HG03159 (cell line): ENCODE measurements at regions not wholly inside any gene's neighbourhood (a gene's known extent, or its start where the extent isn't known, plus 50 kb on each side); places are given as distances from the start of the nearest gene placed in this dataset.

Source experiments
- ATAC-seq: cut with Tn5 transposase; IDR thresholded peaks from one replicate; pipeline ENCODE4 v1.9.1; 2021; ENCODE audit warnings: mild to moderate bottlenecking, moderate library complexity; ENCODE audit not compliant: unreplicated experiment

DNA sequence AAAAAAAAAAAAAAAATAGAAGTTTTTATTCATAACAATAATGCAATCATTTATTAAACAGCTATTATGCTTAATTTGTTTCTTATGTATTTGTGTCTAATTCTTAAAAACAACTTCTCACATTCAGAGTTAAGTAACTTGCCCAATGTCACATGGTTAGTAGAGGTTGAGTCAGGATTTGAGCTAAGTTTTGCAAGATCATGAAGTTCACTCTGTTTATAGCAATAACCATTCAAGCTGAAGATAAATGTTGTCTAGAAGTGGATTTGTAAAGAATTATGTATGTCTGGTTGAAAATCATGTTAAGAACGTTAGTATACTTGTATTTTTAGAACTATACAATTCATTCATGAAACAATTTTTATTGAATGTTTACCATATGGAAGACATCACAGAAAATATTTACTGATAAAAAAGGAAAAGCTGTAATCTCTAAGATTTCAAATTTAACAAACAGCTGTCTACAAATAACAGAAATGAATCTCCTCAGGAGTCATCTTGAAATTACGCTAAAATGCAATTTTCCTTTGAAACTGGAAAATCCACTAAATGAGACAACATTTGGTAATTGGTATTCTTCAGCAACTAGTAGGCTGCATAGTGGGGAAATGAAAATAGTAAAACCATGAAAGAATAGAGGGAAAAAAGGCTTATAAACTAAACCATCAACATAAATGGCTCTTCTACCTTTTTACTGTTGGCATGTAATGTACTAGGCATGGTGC is 70.5 kb upstream of the AHR start:
- ATAC-seq = no peak

DNA sequence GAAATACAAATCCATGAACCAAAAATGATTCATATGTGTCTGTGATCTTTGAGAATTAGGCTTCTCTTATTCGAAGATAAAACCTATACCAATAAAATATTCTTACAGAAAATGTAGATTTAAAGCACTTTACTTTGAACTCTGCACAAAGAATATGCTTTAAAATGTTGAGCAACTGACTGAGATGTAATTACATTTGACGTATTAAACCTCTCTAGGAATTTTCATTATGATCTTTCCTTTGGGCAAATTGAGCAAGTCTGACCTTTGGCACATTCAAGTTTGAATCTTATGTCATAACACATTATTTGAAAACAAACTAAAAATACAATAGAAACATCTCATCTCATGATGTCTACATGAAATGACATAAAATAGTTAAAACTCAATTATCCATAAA is 69.2 kb upstream of the AHR start:
- ATAC-seq = no peak

DNA sequence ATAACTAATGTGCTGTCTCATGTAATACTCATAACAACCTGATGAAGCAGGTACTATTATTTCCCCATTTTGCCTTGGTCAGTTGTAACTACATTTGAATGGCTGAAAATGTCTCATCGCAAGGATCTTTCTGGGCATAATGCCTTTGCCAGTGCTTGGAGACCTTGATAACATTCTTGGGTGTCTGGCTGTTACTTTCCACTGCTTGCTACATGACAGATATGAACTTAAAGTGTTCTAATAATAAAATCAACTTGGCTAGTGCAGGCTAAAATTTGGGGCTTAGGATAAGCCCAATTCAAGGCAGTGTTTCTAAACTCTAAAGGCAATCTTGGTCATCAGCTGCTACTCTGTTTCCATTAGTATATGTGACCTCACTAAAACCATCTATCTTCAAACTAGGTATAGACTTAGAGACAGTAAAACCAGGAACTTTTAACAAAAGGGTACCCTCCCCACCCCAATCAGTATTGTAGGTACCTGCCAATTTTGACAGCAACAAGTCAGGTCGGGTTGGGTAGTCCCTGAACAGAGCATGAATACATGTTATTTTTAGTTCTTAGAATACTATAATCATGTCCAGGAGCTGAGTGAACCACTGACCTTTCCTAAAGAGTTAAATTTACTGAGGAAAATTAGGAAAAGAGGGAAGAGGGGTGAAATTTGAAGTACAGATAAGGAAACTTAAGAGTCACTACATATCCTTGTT is 68.2 kb upstream of the AHR start:
- ATAC-seq = no peak

GRCh38 chr7:17233603-17234002 is 64.8 kb upstream of the AHR start:
- no peak for ATAC-seq

DNA sequence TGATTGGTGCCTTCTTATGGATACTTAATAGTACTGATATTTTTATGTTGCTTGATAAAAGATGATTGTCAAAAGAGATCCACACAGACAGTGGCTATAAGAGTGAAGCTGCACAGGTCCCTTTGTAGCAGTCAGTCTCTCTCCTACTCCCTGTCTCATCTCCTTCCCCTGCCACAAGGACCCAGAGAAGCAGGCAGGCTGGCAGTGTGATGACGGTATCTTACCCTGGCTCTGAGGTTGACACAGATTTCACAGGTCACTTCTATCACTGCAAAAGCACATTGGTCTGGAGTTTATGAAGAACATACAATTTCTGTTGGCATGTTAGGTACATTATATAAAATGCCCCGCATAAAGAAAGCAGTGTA is 64.4 kb upstream of the AHR start:
- peak; percentile 38 for ATAC-seq

GRCh38 chr7:17234398-17235031 is 63.9 kb upstream of the AHR start:
- ATAC-seq = peak; percentile 98

GRCh38 chr7:17236171-17236570 is 62.3 kb upstream of the AHR start:
- ATAC-seq = no peak

GRCh38 chr7:17236603-17237002 is 61.8 kb upstream of the AHR start:
- no peak for ATAC-seq

DNA sequence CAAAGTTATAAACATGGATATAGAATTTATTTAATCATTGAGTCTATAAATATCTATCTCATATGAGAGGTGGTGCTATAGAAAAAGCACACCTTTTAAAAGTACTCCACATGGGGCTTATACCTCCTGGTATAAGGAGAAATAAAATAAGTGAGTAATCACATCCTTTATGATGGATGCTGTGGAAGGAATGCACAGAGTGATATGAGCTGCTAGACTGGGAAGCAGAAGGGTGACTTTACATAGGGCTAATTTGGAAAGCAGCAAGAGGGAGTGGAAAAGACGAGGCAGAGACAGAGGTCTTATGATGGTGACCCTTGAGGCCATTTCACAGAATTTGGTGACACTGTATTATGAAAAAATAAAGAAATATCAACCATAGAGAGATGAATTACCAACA is 59.4 kb upstream of the AHR start:
- no peak for ATAC-seq

GRCh38 chr7:17239683-17240521 is 58.5 kb upstream of the AHR start:
- no peak for ATAC-seq

DNA sequence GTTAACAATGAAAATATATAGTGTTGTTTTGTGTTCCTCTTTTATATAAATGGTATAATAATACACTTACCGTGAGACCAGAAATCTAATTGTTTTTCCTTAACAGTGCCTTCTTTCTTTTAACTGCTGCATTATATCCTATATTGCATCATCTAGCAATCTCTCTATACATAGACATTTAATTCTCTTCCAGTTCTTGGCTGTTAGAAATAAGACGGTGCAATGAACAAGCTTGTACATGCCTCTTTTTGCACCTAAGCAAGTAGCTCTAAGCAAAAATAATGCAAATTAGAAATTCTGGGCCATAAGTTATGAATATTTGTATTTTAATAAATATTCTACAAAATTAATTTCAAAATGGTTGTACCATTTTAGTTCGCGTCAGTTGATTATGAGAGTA is 55.9 kb upstream of the AHR start:
- no peak for ATAC-seq

GRCh38 chr7:17244786-17245185 is 53.7 kb upstream of the AHR start:
- ATAC-seq = no peak

- no peak for ATAC-seq
Observed at GRCh38 chr7:17247357-17247756, 51.1 kb upstream of the AHR start.

DNA sequence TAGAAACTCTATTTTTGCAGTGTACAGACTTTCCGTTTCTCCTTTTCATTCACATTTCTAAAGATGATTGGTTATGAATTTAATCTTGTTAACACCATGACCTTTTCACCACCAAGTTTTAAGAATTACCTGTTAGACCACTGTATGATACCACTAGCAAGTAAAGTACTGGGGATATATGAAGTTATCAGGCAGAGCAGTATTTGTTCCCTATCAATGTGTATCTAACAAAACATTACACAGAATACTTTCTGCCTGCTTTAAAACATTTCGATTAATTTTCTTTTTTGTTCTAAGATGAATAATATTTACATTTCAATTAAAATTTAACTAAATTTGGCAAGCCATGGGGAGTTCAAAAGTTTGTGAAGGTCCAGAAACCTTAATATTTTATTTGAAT is 49.9 kb upstream of the AHR start:
- ATAC-seq = no peak
